ENCODE measurements at regions not wholly inside any gene's neighbourhood (a gene's known extent, or its start where the extent isn't known, plus 50 kb on each side); places are given as distances from the start of the nearest gene placed in this dataset.

- DNase-seq = no peak
These were observed 85.2 kb upstream of the MAX start for GRCh38 chr14:65187421-65188049.

GRCh38 chr14:65190312-65190711, 88.0 kb upstream of the MAX start:
- no peak for DNase-seq

- no peak for DNase-seq
These were observed 89.4 kb upstream of the MAX start for GRCh38 chr14:65191716-65192115.

- DNase-seq = no peak
These were observed 90.4 kb upstream of the MAX start for GRCh38 chr14:65192686-65193085.

- no peak for DNase-seq
These were observed 91.7 kb upstream of the MAX start for GRCh38 chr14:65193916-65194590.

GRCh38 chr14:65195042-65195719, 92.9 kb upstream of the MAX start:
- no peak for DNase-seq

- no peak for DNase-seq
These were observed 96.0 kb upstream of the MAX start for GRCh38 chr14:65198346-65198745.

- no peak for DNase-seq
These were observed 98.1 kb upstream of the MAX start for GRCh38 chr14:65200454-65200853.

- DNase-seq = no peak
These were observed 101.3 kb upstream of the MAX start for GRCh38 chr14:65203574-65203973.

- DNase-seq = no peak
These were observed 101.7 kb upstream of the MAX start for GRCh38 chr14:65204056-65204455.

GRCh38 chr14:65206078-65206447, 103.7 kb upstream of the MAX start:
- DNase-seq = no peak

GRCh38 chr14:65206448-65207096, 104.3 kb upstream of the MAX start:
- DNase-seq = no peak

GRCh38 chr14:65208548-65208947, 106.2 kb upstream of the MAX start:
- DNase-seq = no peak

- DNase-seq = no peak
These were observed 108.0 kb upstream of the MAX start for GRCh38 chr14:65210118-65210821.

GRCh38 chr14:65210822-65211182, 108.5 kb upstream of the MAX start:
- no peak for DNase-seq

GRCh38 chr14:65211341-65211987, 109.1 kb upstream of the MAX start:
- DNase-seq = no peak

- DNase-seq = no peak
These were observed 111.0 kb upstream of the MAX start for GRCh38 chr14:65213316-65213715.

- DNase-seq = no peak
These were observed 112.4 kb upstream of the MAX start for GRCh38 chr14:65214741-65215140.

GRCh38 chr14:65219353-65219752, 117.0 kb upstream of the MAX start:
- DNase-seq = no peak

GRCh38 chr14:65222440-65222858, 120.1 kb upstream of the MAX start:
- peak; percentile 73 for DNase-seq

- DNase-seq = peak; percentile 46
These were observed 121.3 kb upstream of the MAX start for GRCh38 chr14:65223636-65224035.

- DNase-seq = peak; percentile 32
These were observed 122.5 kb upstream of the MAX start for GRCh38 chr14:65224799-65225198.
